ENCODE measurements at regions not wholly inside any gene's neighbourhood (a gene's known extent, or its start where the extent isn't known, plus 50 kb on each side); places are given as distances from the start of the nearest gene placed in this dataset.
"Not testable (repeated sequence)": the region's sequence is repeated elsewhere in the genome, so short reads cannot be mapped to it uniquely, and the experiment has no call there.

GRCh38 chr11:79667380-79667779, 226.6 kb upstream of the TENM4 start:
- DNase-seq: no peak

DNA sequence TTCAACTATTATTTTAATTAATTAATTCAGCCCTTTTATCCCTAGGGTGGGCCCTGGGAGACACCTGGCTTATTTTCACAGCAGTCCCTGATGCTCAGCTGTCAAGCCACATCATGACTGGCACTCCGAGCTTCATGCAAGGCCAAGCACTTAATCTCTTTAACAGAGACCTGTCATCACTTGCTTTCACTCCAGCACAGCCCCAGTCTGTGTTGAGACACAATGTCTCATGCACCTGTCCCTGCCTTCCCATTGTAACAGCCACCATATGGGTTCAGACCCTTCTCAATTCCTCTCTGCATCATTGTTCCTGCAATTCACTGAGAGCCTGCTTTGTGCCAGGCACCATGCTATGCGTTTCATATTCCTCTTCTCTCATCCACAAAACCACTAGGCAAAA, 222.2 kb upstream of the TENM4 start:
- DNase-seq: peak; percentile 90

DNA sequence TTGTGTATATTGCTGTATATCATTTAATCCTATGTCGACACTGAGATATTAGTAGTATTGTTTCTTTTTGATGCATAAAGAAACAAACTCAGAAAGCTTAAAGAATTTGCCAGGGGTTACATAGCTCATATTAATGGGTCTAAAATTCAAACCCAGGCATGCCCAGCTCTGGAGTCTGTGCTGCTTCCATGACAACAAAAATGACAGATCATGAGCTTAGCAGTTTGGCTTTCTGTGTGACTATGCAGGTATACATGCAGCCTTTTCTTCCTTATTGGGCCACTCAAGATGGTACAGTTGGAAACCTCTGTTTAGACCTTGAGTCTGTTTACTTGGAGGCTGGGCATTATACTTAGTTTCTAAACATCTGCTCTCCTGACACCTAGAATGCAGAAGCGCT, 220.5 kb upstream of the TENM4 start:
- DNase-seq: peak; percentile 15

DNA sequence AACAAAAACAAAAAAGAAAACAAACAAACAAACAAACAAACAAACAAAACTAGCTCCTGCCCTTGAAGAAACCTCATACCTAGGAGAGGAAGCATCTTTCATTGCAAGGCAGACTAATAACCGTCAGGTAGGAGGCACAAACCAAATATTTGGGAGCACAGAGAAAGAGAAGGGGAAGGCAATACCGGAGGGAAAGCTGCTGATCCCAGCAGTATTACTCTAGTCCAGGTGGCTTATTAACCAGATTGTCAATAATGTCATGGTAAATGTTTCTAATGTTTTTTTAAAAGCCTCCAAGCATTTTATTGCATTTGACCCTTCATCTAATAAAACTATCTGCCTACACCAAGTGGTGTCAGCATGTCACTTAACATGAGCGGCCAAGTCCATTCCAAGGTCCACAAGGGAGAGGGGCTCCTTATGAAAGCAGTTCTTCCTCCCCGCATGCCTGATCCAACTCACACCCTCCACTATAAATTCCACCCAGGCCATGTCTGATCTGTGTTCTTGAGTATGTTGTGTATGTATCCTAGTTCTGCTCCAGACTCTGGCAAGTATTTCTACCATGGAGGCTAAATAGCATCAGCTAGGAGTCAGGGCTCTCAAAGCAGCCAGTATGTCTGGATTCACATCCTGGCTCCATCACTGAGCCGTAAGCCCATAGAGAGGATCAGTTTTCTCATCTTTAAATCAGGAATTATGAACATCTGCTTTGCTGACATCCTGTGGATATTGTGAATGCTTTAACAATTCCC, 208.1 kb upstream of the TENM4 start:
- no peak for DNase-seq

- no peak for DNase-seq
Measured at GRCh38 chr11:79637219-79637618, 196.4 kb upstream of the TENM4 start.

GRCh38 chr11:79634905-79635304, 194.1 kb upstream of the TENM4 start:
- DNase-seq: no peak

DNA sequence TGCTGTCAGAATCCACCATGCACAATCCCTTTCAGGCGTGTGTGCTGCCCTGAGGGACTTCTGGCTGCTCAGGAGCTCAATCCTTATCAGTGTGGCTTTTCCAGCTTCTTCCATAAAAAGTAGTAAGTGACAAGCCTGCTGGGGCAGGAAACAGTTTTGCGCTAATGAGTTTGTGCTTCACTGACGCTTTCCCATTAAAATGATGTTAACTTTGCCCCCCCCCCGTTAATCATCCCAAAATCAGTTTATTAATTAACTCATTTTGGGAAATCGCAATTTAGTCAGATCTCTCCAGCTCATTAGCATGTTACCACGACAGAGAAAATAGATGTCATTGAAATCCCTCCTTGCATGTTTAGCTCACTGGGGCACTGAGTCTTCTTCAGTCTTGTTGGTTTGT, 186.5 kb upstream of the TENM4 start:
- no peak for DNase-seq

DNA sequence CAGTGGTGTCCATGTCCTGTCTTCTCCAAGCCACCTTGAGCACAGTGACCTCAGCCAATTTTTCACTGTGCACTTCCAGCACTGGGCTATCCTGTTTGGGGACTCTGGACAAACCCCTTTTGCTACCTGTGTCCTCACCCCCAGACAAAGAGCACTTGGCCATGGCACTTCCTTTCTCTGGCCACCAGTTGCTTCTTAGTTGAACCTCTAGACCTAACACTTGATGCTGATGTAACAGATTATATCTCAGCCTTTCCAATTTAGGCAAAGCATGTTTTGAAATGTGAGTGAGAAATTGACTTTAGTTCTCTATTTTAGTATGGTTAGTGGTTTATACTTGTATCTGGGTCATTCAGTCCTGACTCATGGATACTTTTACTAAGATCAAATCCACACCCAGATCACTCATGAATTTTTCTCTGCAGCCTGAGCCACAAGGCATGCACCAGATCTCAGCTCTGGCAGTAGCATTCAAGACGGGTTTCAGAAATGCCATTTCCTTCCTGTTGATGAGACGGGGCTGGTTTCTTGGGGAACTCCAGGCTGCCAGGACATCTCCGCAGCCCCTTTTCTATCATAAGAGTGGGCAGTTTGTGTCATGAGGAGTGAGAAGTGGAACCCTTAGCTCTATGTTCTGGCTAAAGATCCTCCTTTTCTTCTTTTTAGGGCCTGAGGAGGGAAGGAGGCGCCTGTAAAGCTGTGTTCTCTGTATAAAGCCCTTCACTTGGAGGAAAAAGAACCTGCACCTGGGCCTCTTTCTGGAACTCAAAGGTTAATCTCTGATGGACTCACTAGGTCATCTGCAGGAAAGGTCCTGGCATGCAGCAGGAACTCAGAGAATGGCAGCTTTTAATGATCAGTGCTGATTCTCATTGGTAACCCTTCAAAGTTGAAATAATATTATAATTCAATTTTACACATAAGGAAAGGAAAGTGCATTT, 185.6 kb upstream of the TENM4 start:
- no peak for DNase-seq

DNA sequence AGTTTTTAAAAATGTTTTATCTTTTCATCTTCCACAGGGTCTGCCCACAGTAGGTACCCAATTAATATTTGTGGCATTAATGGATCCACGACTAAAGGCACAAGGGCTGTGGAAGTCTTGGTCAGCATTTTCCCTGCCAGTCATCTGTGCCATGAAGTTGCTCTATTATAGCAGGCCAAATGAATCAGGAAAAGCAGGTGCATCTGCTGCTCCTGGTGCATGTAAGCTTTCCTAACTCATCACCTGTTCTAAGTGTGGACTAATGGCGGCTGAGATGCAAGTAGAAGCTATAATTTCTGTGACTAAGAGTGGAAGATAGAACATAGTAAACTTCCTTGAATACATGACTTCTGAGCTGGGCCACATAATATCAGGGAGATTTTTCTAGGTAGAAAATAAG, 182.5 kb upstream of the TENM4 start:
- no peak for DNase-seq

- no peak for DNase-seq
Measured at GRCh38 chr11:79617561-79617960, 176.7 kb upstream of the TENM4 start.

DNA sequence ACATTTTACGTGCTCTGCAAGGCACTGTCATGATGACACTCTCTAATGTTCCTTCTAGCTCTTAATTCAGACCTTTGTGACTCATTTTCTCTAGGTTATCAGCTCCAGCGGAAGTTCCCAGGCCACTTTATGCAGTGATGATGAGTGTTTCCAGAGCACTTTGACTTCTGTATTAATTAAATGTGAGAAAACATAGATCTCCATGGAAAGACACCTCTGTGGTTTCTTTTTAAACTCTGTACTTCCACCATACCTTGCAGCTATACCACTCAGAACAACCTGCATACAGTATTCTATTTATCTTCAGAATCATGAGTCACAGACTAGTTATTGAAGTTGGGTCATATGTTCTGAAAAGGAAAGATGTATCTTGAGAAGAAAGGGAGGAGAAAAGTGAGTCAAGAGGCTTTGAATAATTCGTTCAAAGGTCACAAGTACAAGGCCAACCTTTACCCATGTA, 175.6 kb upstream of the TENM4 start:
- DNase-seq: no peak

GRCh38 chr11:79615425-79615824, 174.6 kb upstream of the TENM4 start:
- DNase-seq: no peak

GRCh38 chr11:79610678-79611077, 169.8 kb upstream of the TENM4 start:
- no peak for DNase-seq

DNA sequence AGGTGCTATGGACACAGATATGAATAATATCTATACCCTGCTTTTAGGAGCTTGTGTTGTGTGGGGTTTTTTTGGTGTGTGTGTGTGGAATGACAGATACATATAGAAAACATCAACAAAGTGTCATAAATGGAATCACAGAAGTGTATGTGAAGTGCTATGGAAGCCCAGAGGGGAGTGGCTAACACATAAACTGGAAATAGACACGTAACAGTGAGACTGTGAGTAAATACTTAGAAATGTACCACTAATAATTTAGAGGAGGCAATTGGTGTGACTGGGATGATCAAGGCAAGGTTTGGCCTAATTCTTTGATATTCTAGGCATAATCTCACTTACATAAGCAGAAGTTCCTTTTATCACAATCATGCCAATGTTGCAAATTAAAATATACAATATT, 169.3 kb upstream of the TENM4 start:
- DNase-seq: no peak

DNA sequence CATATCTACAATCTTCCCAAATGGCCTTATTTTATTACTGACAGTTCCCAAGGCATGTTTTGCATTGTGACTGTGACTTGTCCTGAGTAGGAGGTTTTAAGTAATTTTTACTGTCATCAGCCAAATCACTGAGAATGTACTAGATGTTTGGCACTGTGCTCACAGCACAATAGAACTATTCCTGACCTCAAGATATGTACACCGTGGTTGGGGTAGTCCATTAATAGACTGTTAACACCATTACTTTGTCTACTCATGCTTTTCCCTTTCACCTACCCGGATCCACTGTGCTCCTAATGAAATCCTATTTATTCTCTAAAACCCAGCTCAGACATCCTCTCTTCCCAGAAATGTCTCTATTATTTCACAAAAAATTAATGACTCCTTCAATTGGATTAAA, 168.7 kb upstream of the TENM4 start:
- DNase-seq: no peak

DNA sequence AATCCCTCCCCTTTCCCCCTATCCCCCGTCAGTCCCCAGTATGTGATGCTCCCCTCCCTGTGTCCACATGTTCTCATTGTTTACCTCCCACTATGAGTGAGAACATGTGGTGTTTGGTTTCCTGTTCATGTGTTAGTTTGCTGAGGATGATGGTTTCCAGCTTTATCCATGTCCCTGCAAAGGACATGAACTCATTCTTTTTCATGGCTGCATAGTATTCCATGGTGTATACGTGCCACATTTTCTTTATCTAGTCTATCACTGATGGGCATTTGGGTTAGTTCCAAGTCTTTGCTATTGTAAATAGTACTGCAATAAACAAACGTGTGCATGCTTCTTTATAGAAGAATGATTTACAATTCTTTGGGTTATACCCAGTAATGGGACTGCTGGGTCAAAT, 165.6 kb upstream of the TENM4 start:
- DNase-seq: not testable (repeated sequence)

DNA sequence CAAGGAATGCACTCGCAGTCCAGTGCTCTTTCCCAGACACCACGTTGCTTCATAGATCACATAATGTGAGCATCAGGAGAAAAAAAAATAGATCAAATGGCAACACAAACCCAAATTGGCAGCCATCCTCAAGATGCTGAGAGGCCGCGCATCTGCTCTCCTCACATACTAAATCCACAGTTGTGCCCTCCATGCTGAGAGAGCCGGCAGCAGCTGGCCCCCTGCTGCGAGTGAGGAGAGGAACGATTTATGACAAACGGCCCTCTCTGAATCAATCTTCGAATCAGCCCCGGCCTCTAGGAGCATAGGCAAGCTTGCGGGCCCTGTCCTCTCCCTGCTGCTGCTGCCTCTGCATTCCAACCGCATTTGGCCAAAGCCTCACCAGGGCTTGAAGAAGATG, 159.9 kb upstream of the TENM4 start:
- no peak for DNase-seq

DNA sequence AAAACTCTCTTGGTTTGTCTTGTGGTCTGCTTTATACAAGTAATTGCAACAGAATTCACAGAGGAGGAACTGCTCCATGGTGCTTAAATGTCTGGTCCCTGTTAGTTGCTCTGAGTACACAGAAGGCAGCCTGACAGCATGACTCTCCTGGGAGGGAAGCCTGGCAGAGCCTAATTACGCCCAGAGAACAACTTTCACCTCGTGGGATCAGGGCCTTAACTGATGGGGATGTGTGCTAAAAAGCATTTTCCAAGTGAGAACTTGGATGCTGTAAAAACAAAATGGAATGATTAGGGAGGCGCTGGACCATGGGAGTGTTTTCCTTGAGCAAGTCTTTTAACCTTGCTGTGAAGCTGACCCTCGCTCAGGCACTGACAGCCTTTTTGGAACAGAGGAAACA, 154.0 kb upstream of the TENM4 start:
- DNase-seq: no peak

- no peak for DNase-seq
Measured at GRCh38 chr11:79592824-79593223, 152.0 kb upstream of the TENM4 start.

DNA sequence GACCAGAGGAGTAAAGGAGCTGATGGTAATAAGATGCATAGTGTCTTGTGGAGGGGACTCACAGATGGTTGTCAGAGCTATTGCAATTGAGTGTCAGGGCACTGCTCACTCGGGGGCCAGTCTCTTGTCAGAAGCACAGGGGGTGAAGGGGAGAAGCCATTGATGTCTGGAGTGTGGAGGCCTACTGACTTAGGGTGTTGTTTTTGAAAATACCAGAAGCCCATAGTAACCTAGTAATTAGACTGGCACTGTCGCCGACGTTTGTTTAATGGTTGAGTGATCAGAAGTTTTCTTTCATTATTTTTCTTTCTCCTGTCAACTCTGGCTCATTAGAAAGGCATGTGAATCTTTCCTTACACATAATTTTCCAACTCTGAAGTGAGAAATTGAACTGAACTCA, 151.6 kb upstream of the TENM4 start:
- no peak for DNase-seq

- no peak for DNase-seq
Measured at GRCh38 chr11:79582434-79582833, 141.6 kb upstream of the TENM4 start.

GRCh38 chr11:79579063-79579462, 138.2 kb upstream of the TENM4 start:
- DNase-seq: no peak

DNA sequence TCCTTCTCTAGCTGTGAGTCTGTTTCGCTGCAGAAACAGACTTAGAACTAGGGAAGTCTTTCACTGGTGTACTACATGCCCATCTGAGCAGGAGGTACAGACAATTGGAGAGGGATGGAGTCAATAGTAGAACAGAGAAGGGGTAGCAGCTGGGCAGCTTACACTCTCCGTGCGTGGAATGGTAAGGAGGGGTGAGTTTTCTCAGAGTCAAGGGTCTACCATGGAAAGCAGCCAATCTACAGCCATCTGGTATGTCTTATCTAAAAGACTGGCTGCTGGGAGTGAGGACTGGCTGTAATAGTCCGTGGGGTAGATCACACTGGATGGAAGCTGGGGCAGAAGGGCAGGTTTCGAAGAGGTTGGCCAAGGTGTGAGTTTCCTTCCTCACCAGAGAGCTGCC, 137.3 kb upstream of the TENM4 start:
- no peak for DNase-seq

DNA sequence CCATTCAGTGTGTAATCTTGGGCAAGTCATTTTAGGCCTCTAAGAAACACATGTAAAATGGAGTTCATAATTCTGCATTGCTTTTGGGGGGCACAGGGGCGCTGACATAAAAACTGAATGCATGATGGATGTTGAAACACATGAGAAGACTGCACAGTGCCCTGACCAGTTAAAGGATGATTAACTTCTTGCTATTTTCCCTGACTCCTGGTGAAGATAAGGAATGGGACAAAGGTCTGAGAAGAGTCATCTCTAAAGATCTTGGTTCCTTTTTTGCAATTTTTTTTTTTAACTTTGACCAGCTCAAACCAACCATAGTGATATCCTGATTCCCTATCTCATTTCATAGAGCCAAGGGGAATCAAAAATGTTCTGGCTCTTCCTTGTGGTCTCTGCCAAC, 134.9 kb upstream of the TENM4 start:
- no peak for DNase-seq
